GF-D8 (cell line): ENCODE measurements at regions not wholly inside any gene's neighbourhood (a gene's known extent, or its start where the extent isn't known, plus 50 kb on each side); places are given as distances from the start of the nearest gene placed in this dataset.

Experiments used
- DNase-seq: peaks from one replicate; lab custom pipeline; 2025; lab: John Stamatoyannopoulos, UW

GRCh38 chrX:120021927-120022326 is 55.6 kb downstream of the RHOXF2B start:
- peak; percentile 90 for DNase-seq

GRCh38 chrX:120020305-120020704 is 57.2 kb downstream of the RHOXF2B start:
- no peak for DNase-seq

- DNase-seq = no peak
These were observed 61.4 kb downstream of the RHOXF2B start for GRCh38 chrX:120016068-120016441.

DNA sequence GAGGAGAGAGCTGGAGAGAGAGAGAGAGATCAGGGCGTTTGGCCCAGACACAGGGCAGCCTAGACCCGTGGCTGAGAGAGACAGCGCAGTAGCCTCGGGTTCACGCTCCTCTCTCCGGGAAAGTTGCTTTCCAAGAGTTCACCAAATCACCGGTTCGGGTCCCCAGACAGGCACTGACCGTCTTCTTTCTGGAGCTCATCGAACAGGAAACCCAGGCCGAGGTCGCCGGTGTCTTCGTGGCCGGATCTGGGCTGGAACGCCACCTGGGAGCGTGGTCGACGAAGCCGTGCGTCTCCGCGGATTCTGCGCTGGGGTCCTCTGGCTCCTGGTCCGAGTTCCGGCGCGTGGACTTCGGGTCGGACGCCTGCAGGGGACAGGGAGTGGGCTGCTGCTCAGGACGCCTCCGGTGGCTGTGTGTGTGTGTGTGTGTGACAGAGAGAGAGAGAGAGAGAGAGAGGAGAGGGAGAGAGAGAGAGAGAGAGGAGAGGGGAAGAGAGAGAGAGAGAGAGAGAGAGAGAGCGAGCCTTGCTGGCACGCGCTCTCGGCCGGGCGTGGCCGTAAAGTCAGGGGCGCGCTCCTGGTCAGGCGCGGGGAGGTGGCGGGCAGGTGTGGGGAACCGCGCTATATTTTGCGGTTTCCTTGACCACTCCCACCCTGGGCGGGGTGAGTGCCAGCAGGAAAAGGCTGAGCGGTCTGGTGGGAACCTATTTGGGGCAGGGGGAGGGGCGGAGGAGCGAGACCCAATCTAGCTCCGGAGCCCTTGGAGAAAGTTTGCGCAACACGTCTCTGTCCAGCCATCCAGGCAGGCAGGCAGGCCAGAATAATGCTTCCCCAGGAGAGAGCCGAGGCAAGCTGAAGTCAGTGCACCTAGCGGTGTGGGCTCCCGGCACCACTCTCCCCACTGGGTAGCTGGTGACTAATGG is 62.1 kb downstream of the RHOXF2B start:
- DNase-seq = peak; percentile 31

DNA sequence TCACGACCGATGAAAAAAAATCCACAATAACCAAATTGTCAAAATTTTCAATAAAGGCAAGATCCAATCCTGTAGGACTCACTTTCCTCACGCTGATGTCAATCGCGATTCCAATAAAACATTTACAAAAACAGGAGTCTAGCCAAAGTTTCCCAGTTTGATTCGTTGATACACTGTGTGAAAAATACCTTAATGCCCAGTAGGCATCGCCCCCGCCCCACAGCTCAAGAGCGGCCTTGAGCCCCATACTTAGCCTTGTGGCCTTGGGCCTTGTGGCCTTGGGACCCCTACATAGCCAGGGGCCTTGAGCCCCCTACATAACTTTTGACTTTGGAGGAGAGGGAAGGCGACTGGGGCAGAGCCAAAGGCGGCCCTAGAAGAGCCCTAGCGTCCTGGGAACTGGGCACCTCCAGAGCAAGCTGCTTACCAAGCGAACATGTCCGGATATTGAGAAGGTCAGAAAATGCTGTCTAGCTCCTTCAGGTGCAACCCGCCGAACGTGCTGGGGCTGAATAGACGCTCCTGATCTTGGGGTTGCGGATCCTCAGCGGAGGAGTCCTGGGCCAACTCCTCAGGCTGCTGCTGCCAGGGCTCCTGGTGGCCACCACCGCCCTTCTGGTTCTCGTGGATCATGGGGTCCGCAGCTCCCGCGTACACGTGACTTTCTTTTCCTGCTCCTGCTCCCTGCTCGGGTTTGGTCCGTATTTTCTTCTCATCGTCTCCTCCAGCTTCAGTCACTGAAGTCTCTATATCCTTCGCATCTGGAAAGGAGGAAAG is 62.9 kb downstream of the RHOXF2B start:
- no peak for DNase-seq

- no peak for DNase-seq
These were observed 58.2 kb upstream of the NKAP start for GRCh38 chrX:120001787-120002186.

DNA sequence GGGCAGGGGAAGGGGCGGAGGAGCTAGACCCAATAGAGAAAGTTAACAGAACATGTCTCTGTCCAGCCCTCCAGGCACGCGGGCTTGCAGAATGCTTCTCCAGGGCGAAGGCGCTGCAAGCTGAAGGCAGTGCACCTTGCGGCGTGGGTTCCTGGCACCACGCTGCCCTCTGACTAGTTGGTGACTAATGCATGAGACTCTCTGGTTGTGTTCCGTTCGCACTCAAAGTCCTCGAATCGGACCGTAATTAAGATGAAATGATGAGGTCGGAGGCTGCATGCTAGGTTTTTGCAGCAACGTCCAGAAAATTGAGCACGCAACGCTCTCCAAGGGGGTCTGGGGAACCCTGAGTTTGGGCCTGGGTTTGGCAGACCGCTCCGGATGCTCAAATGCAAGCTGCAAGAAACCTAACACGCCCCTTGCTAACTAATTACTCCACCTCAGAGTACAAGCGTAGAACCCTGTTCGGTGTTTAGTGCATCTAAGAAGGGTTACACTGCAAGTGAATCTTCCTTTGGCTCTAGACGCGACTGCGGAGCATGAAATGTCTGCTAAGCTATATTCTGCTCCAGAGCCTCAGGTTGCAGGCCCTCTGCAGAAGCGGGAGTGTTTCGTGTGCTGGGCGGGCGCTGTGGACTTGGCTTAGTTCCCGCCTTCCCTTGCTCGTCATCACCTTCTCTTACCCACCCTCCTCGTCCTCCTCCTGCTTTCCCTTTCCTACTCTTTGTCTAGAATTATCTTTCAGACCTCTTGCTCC is 57.1 kb upstream of the NKAP start:
- no peak for DNase-seq

- no peak for DNase-seq
These were observed 55.6 kb upstream of the NKAP start for GRCh38 chrX:119999087-119999634.

GRCh38 chrX:119997570-119997969 is 54.0 kb upstream of the NKAP start:
- DNase-seq = no peak

- DNase-seq = no peak
These were observed 53.3 kb upstream of the NKAP start for GRCh38 chrX:119996600-119997524.

GRCh38 chrX:119996069-119996468 is 52.5 kb upstream of the NKAP start:
- no peak for DNase-seq
